K562 (cell line): ENCODE measurements at regions not wholly inside any gene's neighbourhood (a gene's known extent, or its start where the extent isn't known, plus 50 kb on each side); places are given as distances from the start of the nearest gene placed in this dataset.

Experiments used
- BRD9 ChIP-seq: fragments of 450-650 bp; IDR thresholded peaks from 2 replicates; pipeline ENCODE4 v1.6.1; 2018; ENCODE audit warnings: low read depth; ENCODE audit not compliant: partially characterized antibody
- CAMTA2 ChIP-seq: fragments of 250-450 bp; sonication (Bioruptor Pico); conservative IDR thresholded peaks from 2 replicates; pipeline ENCODE4 v1.5.1; 2022
- CHD1 ChIP-seq: fragments of 200-600 bp; sonication (generic); IDR thresholded peaks from one replicate; pipeline ENCODE4 v1.6.1; 2012; ENCODE audit warnings: mild to moderate bottlenecking, moderate library complexity, low read length, inconsistent platforms
- FOXA3 ChIP-seq, 2 experiments: fragments of 450-650 bp in 1 of 2; sonication (generic) in 1 of 2; formaldehyde crosslinking; IDR thresholded peaks in 1 of 2; conservative IDR thresholded peaks in 1 of 2; 2 replicates each; pipeline versions ENCODE4 v1.4.0 to v1.8.0; 2020 to 2022; ENCODE audit warnings: mild to moderate bottlenecking in 2 of 2, missing genetic modification reagents in 1 of 2
- GTF2E2 ChIP-seq: fragments of 200-800 bp; sonication (Bioruptor generic); IDR thresholded peaks from 2 replicates; pipeline ENCODE4 v1.6.1; 2016; ENCODE audit warnings: missing genetic modification characterization, missing compliant biosample characterization
- GTF2F1 ChIP-seq: IDR thresholded peaks from 2 replicates; pipeline ENCODE4 v1.6.1; 2011; ENCODE audit warnings: low read depth, low read length, improper control_type of control experiment
- HMG20B ChIP-seq: fragments of 250-450 bp; sonication (Bioruptor Pico); IDR thresholded peaks from 2 replicates; pipeline ENCODE4 v1.5.0; 2021; ENCODE audit warnings: mild to moderate bottlenecking
- MCM2 ChIP-seq: fragments of 450-650 bp; IDR thresholded peaks from 2 replicates; pipeline ENCODE4 v1.6.1; 2017; ENCODE audit warnings: low read depth, mild to moderate bottlenecking
- NR1H2 ChIP-seq: sonication (generic); formaldehyde crosslinking; IDR thresholded peaks from 2 replicates; pipeline ENCODE4 v1.4.0; 2020; ENCODE audit warnings: mild to moderate bottlenecking, missing genetic modification reagents
- PHB2 ChIP-seq: fragments of 450-650 bp; IDR thresholded peaks from 2 replicates; pipeline ENCODE4 v1.6.1; 2017; ENCODE audit warnings: low read depth
- POLR2H ChIP-seq: IDR thresholded peaks from 2 replicates; pipeline ENCODE4 v1.6.1; 2016; ENCODE audit warnings: missing genetic modification characterization, low read depth, mild to moderate bottlenecking, control low read depth, missing compliant biosample characterization, moderate library complexity
- SRSF3 ChIP-seq: fragments of 200-400 bp; formaldehyde crosslinking; IDR thresholded peaks from 2 replicates; pipeline ENCODE4 v1.6.1; 2016; ENCODE audit warnings: mild to moderate bottlenecking, low read length, moderate library complexity; ENCODE audit not compliant: insufficient read depth
- TAF15 ChIP-seq: fragments of 200-400 bp; formaldehyde crosslinking; IDR thresholded peaks from 2 replicates; pipeline ENCODE4 v1.6.1; 2017; ENCODE audit warnings: mild to moderate bottlenecking, low read depth, low read length, moderate library complexity
- TCFL5 ChIP-seq: fragments of 250-450 bp; sonication (Bioruptor Pico); conservative IDR thresholded peaks from 2 replicates; pipeline ENCODE4 v1.6.1; 2021; ENCODE audit warnings: mild to moderate bottlenecking, moderate library complexity, matching md5 sums
- TEAD4 ChIP-seq, 2 experiments: sonication (generic) in 1 of 2; formaldehyde crosslinking in 1 of 2; IDR thresholded peaks; 2 replicates each; pipeline versions ENCODE4 v1.6.1 to v1.8.0; 2012 to 2022; ENCODE audit warnings: borderline replicate concordance in 1 of 2, inconsistent platforms in 1 of 2, low read length in 1 of 2, mild to moderate bottlenecking in 1 of 2, missing genetic modification reagents in 1 of 2
- XRCC3 ChIP-seq: fragments of 450-650 bp; IDR thresholded peaks from 2 replicates; pipeline ENCODE4 v1.6.1; 2017; ENCODE audit warnings: mild to moderate bottlenecking, moderate library complexity
- TF ChIP-seq, protein P1 (sequence below): IDR thresholded peaks from 3 replicates; pipeline ENCODE4 v1.6.1; 2011; ENCODE audit warnings: borderline replicate concordance, mild to moderate bottlenecking, moderate library complexity; ENCODE audit not compliant: insufficient read length; ENCODE audit errors: extremely low read depth
- TF ChIP-seq, protein P2 (sequence below), 2 experiments: fragments of 450-650 bp; conservative IDR thresholded peaks; 2 replicates each; pipeline ENCODE4 v1.6.1; 2017; ENCODE audit warnings: mild to moderate bottlenecking in 2 of 2, moderate library complexity in 2 of 2
- TF ChIP-seq, protein P3 (sequence below): fragments of 250-450 bp; sonication (Bioruptor Pico); IDR thresholded peaks from 2 replicates; pipeline ENCODE4 v1.8.0; 2022; ENCODE audit warnings: inconsistent platforms, mild to moderate bottlenecking, moderate library complexity, borderline replicate concordance
- TF ChIP-seq, protein P4 (sequence below): sonication (generic); formaldehyde crosslinking; IDR thresholded peaks from 2 replicates; pipeline ENCODE4 v1.8.0; 2022; ENCODE audit warnings: mild to moderate bottlenecking, missing genetic modification reagents

DNA sequence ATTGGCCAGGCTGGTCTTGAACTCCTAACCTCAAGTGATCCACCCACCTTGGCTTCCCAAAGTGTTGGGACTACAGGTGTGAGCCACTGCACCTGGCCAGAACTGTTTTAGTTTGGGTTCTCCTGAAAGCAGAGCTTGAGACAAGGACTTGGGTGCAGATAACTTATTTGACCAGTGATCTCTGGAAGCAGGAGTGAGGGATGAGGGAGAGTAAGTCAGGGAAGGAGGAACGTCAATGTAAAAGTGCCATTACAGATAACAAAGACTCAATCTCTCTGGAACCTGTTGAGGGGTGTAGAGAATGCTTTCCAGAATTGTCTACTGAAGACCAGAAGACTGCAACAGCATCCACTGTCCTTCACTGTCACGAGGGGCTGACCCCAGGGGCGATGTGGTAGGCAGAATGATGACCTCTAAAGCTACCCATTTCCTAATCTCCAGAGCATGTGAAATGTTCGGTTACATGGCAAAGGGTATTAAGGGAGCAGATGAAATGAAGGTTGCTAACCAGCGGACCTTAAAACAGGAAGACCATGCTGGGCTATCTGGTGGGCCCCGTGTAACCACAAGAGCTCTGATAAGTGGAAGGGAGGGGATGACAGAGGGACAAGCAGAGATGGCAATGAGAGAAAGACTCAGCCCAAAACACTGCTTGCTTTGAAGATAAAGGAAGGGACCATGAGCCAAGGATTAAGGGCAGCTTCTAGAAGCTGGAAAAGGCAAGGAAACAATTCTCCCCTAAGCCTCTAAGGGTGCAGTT lies 207.8 kb downstream of the RBM19 start (continued):
- TF ChIP-seq, protein P1, sequence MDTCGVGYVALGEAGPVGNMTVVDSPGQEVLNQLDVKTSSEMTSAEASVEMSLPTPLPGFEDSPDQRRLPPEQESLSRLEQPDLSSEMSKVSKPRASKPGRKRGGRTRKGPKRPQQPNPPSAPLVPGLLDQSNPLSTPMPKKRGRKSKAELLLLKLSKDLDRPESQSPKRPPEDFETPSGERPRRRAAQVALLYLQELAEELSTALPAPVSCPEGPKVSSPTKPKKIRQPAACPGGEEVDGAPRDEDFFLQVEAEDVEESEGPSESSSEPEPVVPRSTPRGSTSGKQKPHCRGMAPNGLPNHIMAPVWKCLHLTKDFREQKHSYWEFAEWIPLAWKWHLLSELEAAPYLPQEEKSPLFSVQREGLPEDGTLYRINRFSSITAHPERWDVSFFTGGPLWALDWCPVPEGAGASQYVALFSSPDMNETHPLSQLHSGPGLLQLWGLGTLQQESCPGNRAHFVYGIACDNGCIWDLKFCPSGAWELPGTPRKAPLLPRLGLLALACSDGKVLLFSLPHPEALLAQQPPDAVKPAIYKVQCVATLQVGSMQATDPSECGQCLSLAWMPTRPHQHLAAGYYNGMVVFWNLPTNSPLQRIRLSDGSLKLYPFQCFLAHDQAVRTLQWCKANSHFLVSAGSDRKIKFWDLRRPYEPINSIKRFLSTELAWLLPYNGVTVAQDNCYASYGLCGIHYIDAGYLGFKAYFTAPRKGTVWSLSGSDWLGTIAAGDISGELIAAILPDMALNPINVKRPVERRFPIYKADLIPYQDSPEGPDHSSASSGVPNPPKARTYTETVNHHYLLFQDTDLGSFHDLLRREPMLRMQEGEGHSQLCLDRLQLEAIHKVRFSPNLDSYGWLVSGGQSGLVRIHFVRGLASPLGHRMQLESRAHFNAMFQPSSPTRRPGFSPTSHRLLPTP, result no peak
- TF ChIP-seq POLR2H (tag) (no peak), BRD9 (no peak), PHB2 (no peak), MCM2 (no peak), CHD1 (no peak), HMG20B (CRISPR knock-in tag) (no peak), TEAD4 (IDR thresholded peaks at IDR 0.05; ENCODE audit: low read length) (peak; percentile 45; the same call in 1 of the 2 replicates), TEAD4 (CRISPR knock-in tag; IDR thresholded peaks at IDR 0.05; ENCODE audit: borderline replicate concordance) (no peak), GTF2E2 (tag) (no peak), NR1H2 (CRISPR knock-in tag) (no peak), GTF2F1 (no peak), XRCC3 (no peak), SRSF3 (no peak), TCFL5 (no peak), TAF15 (no peak), FOXA3 (CRISPR knock-in tag; conservative IDR thresholded peaks at IDR 0.05 in 1 of 2, IDR thresholded peaks at IDR 0.05 in 1 of 2) (no peak), CAMTA2 (CRISPR knock-in tag) (no peak)
- TF ChIP-seq, protein P2, sequence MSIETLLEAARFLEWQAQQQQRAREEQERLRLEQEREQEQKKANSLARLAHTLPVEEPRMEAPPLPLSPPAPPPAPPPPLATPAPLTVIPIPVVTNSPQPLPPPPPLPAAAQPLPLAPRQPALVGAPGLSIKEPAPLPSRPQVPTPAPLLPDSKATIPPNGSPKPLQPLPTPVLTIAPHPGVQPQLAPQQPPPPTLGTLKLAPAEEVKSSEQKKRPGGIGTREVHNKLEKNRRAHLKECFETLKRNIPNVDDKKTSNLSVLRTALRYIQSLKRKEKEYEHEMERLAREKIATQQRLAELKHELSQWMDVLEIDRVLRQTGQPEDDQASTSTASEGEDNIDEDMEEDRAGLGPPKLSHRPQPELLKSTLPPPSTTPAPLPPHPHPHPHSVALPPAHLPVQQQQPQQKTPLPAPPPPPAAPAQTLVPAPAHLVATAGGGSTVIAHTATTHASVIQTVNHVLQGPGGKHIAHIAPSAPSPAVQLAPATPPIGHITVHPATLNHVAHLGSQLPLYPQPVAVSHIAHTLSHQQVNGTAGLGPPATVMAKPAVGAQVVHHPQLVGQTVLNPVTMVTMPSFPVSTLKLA (conservative IDR thresholded peaks at IDR 0.05), result peak in 1 of 2 experiments; percentile 54; a peak in 1 of 4 replicates
- TF ChIP-seq, protein P3, sequence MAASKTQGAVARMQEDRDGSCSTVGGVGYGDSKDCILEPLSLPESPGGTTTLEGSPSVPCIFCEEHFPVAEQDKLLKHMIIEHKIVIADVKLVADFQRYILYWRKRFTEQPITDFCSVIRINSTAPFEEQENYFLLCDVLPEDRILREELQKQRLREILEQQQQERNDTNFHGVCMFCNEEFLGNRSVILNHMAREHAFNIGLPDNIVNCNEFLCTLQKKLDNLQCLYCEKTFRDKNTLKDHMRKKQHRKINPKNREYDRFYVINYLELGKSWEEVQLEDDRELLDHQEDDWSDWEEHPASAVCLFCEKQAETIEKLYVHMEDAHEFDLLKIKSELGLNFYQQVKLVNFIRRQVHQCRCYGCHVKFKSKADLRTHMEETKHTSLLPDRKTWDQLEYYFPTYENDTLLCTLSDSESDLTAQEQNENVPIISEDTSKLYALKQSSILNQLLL, result no peak
- TF ChIP-seq, protein P4, sequence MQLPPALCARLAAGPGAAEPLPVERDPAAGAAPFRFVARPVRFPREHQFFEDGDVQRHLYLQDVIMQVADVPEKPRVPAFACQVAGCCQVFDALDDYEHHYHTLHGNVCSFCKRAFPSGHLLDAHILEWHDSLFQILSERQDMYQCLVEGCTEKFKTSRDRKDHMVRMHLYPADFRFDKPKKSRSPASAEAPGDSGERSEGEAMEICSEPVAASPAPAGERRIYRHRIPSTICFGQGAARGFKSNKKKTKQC, result no peak
